HT-29 (cell line): ENCODE measurements at regions not wholly inside any gene's neighbourhood (a gene's known extent, or its start where the extent isn't known, plus 50 kb on each side); places are given as distances from the start of the nearest gene placed in this dataset.

Source experiments
- DNase-seq: peaks from one replicate; pipeline ENCODE4 v3.0.0-alpha.2; 2015; ENCODE audit warnings: low spot score

DNA sequence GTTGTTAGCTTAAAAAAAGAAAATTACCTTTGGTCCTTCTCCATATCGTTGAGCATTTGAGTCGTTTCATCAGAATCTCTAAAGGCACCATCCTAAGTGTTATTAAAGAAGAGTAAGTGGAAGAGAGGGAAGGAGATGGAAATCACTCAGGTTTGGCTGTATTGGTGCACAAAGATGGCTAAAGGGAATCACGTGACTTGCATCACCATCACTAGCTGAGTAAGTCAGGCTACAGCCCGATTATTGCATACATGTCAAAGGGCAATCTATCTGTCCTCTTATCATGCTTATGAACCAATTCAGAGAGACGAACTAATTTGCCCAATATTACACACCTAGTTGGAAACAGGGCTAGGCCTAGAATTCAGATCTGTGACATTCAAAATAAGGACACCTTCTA lies 137.6 kb downstream of the CMPK2 start:
- DNase-seq, result no peak

DNA sequence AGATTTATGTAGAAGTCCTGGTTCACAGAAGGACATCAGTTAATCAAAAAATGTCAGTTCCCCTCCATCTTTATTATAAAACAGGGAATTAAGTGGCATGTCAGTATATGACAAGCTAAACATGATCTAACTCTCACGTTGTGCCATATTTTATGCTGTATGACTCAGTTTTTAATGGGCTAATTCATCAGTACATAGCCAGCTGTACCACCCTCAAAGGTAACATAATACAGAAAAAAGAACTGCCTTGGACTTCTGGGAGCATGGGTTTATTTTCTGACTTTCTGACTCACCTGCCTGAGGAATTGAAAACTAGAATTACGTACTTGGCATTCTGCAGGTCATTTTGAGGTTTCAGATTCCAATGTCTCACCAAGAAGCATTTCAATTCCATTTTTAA lies 135.7 kb downstream of the CMPK2 start:
- no peak for DNase-seq

DNA sequence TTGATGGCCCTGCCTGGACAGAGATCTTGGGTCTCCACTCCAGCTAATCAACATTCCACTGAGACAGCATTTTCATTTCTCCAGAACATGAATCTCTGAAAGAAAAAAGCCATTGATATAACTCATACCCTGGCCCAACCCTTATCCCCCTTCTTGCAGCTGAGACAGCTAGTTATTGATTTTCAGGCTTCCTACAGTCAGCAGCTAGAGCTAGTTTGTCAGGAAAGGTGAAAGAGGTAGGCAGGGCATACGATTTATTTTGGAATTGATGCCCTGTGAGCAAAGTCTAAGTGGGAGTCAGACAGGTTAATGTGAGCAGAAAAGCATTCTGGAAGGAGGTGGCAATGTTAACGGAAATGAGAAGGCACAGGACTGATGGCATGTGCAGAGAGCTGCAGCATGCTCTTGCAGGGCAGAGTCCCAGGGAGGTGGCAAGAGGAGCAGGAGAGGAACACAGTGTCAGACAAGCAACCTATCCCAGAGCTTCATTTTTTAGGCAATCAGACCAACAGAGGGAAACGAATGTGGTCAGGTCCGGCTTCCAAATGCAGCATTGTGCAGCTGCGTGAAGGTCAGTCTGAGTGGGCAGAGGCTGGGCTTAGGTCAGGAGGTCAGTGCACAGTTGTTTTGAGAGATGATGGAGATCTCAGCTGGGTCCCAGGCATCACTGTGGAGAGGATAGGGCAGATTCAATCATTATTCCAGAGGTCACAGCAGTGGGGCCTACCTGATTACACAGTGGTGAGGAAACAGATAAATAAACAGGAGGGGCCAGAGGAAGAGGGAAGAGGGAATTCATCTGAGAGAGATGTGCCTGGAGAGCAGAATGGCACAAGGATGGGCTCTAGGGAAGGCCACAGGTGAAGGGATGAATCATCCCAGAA lies 134.8 kb downstream of the CMPK2 start:
- no peak for DNase-seq

DNA sequence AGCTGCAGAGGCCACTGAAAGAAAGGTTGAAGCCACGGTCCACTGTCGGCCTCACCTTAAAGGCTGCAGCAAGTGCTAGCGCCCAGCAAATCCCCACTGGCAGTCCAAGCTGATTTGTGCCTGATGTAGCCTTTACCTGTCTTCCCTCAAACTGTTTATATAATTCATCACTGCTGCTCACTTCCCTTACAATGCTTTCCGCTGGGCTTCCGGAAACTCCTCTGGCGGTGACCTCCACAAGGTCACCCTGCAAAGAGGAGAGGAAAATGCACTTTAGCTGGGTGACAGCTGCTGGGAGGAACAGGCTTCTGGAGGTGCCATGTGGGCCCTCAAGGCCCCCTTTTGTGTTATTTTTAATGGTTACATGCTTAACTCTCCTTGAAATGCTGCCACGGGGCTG lies 126.2 kb downstream of the CMPK2 start:
- DNase-seq, result no peak

DNA sequence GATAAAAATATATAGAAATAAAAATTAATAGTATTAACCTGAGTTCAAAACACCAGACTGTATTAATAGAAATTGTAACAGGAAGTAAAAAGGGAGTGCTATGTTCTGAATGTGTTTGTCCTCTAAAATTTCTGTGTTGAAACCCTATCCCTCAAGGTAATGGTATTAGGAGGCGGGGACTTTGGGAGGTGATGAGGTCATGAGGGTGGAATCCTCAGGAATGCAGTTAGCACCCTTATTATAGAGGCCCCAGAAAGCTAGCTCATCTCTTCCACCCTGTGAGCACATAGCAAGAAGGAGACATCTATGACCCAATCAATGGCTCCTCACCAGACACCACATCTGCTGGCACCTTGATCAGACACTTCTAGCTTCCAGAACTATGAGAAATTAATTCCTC lies 124.5 kb downstream of the CMPK2 start:
- DNase-seq, result no peak

DNA sequence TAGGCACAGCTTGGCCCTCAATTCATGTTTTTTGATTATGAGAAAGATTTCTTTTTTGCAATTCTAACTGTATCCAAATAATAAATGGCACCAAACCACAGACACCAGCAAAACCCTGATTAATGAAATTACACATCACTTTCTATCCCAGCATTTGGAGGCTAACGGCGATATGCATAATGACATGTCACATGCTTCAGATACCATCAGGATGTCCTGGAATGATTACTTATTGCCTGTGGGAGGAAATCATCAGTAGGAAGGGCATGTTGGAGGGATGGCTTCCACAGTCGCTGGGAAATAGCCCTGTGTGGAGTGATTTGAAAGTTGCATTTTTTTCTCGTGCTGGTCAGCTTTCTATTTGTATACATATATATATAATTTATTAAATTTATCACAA lies 121.7 kb downstream of the CMPK2 start:
- no peak for DNase-seq

DNA sequence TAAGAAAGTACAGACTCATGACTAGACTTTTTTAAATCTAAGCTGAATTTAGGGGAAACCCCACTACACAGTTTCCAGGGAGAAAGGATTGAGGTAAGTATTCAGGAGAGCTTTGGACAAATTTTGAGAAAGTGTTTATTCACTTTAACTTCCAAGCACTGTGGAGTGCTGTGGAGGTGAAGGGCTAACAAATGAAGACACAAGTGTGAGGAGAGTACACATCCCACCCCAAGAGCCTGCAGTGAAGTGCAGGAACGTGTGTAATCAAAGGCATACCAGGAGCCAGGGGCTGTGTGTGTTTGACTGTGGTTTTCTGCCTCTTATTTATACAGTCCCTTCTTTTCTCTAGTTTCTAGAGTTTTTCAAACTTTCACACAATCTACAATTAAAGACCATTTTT lies 118.3 kb downstream of the CMPK2 start:
- DNase-seq, result no peak

DNA sequence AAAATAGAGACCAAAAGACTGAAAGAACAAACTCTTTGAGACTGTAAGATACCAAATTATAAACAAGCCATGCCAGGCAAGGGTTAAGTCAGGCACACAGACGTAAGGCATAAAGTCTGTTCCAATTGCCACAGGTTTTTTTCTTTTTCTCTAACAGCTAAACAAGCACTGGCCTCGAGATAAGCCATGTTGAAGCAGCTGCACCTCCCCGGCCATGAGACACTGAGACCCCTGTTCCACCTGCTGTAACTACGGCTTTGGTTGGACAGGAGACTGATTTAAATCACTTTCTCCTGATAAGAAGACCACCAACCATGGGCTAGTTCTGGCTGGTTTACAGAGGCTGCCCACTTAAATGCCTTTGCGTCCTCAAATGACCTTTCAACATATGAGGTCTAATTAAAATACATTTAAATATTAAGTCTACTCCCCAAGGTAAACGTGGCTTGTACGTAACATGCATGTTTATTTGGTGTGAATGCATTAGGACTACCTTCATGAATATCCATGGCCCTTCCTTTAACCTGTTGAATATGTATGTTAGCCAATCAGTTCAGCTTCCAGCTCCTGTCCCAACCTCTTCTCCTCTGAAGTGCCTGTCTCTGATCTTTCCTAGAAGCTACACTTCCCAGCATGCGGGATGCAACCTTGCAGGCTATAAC lies 117.2 kb downstream of the CMPK2 start:
- no peak for DNase-seq

DNA sequence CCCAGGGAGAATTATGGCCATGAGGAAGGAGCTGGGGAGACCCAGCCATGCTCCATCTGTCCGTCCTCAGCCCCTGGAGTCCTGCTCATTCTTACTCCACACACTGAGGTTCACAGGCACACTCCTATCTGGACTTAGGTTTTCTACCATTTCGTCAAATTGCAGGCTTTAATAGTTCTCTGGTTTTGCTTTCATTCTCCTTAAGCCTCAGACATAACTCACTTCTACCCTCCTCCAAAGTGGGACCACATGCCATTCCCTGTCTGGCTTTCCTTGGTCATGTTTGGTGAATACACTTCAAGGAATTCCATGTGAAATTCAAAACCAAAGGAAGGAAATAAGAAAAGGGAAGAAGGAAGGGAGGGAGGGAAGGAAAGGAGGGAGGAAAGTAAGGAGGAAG lies 115.7 kb downstream of the CMPK2 start:
- no peak for DNase-seq

DNA sequence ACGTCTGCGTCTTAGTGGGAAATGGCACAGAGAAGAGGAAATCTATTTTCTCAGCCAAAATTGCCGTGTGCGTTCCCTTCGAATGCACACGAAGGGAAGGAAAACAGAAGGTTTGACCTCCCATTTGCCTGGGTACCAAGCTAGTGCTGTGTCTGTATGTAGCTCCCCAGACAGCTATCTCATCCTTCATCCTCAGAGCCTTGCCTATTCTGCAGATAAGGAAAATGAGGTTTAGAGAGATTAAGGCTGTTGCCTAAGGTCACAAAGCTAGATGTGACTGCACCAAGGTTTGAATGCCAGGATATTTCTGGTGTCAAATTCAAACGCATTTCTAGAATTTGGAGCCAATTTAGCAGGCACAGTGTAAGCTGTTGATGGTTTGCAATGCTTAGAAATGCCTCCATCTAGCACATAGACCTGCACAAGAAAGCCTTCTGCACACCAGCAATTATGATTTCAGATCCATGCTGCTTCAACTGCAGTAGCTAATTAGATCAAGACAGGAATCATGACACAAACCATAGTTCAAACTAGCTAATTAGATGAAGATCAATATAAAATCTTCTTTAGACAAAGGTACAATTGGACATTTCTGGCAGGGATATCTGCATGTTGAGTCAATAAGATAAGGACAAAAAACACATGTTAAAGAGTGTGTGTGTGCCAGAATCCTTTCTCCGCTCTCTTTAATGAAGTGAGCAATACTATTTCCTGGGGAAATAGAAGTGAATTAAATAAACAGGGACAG lies 115.1 kb downstream of the CMPK2 start:
- no peak for DNase-seq

DNA sequence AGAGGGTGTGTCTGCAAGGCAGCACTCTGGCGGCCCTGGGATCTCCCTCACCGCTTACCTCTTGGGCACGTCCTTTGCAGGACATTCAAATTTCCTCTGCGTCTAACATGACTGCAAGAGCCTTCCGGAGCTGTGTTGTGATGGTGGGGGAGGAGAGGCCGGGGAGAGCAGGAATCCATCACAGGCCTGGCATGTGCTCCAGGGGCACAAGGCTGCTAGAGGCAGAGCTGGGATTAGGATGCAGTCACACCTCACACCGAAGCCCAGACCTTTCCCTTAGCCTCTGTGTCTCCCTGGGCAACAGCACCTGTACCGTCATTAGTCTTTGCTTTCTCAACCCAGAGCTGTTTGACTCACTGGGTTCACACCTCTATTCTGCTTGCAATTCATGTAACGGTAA lies 111.3 kb downstream of the CMPK2 start:
- no peak for DNase-seq

DNA sequence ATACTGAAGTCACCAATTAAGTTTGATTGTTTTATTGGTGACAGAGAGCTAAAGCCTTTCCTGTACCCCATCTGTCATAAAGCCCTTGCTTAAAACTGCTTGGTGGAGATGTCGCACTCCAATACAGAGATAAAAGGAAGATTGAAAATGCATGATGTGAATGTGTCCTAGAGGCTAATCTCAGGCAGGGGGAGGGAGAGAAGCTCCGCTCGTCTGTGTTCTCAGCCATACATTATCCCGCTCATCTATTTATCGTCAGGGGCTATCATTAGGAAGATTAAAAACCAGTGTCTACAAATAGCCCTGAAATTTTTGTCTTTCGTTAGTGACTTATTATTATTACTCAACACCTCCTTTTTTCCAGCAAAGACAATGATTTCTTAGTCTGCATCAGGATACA lies 110.3 kb downstream of the CMPK2 start:
- DNase-seq, result no peak

DNA sequence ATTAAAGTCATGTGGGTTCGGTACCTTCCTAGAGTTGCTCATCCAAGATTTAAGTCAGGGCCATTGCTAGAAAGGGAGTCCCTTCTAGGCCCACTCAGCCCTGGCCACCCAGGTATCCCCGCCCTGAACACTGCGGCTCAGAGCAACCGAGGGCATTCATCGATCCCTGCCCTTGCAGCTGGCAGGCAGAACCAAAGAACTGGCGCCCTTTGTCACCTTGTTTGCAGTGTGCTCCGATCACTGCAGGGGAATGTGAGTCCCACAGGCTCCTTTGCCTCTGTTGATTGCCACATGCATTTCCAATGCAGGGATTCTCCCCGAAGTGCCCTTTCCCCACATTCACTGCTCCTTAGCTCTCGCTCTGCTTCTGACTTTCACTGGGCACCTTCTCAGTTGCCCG lies 108.5 kb downstream of the CMPK2 start:
- no peak for DNase-seq

DNA sequence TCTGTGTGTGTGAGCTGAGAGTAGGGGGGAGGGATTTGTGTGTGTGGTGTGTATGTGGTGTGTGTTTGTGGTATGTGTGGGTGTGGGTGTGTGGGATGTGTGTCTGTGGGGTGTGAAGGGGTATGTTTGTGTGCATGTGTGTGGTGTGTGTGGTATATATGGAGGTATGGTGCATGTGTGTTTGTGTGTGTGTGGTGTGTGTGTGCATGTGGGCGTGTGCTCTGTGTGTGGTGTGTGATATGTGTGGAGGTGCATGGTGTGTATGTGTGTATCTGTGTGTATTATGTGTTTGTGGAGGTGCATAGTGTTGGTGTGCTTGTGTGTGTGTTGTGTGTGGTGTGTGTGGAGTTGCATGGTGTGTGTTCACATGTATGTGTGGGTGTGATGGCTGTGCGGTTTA lies 106.0 kb downstream of the CMPK2 start:
- no peak for DNase-seq

DNA sequence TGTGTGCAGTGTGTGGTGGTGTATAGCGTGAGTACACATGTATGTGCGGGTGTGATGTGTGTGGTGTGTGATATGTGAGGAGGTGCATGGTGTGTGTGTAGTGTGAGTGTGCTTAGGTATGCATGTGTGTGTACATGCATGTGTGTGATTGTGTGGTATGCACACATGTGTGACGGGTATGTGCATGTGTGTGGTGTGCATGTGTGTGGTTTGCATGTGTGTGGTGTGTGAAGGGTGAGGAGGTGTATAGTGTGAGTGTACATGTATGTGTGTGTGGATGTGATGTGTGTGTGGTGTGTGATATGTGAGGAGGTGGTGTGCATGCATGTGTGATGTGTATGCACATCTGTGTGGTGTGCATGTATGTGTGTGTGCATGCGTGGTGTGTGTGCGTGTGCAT lies 105.6 kb downstream of the CMPK2 start:
- no peak for DNase-seq

DNA sequence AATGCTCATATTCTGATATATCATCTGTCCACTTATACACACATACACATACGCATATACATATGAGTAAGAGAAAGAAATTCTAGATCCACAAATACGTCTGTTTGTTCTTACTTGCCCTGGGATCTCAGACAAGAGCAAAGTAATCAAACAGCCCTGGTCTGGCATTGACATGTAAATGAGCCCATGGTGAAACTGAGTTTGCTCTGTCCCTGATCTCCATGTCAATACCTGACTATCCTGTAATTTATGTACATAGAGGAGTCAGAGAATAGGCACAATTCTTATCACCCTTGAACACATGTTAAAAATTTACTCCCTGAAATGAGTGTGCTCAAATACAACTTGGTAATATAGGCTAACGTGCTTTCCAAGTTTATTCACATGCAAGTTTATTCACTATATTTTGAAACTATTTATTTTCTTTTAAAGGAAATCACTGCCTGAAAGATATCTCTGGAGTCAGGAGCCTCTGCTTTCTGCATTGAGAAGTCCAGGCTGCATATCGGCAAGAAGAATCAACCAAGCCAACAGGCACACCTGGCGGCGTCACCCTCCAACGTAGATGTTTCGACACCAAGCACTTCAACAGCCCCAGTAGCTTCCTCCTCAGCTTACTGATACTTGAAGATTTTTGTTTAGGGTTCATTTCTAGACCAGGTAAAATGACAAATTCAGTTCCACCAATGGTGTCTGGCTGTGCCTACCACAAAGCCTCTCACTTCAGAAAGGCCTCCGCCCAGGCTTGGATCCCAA lies 100.6 kb downstream of the CMPK2 start:
- no peak for DNase-seq

DNA sequence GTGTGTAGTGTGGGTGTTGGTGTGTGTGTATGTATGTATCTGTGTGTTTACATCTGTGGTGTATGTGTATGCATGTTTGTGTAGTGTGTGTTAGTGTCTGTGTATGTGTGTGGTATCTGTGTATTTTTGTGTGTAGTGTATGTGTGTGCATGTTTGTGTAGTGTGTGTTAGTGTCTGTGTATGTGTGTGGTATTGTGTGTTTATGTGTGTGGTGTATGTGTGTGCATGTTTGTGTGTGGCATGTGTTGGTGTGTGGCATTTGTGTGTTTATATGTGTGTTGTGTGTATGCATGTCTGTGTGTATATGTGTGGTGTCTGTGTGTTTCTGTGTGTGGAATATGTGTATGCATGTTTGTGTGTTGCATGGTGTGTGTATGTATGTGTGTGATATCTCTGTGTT lies 96.4 kb downstream of the CMPK2 start:
- no peak for DNase-seq

DNA sequence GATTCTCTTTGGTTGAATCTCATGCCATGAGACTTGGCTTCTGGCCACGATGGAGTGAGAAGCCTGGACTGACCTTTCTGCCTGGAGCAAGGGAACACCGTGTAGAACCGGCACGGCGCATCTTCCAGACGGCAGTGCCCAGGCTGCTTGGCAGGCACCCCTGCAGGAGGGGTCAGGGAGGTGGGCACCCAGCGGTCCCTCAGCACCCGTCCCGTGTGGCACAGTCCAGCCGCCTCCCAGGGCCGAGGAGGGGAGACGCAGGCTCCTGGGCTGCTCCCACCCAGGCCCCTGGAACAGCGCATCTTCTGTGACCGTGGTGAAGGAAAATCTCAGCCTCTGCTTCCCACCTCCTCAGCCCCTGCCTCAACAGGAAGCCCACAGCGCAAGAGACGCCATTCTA lies 95.7 kb downstream of the CMPK2 start:
- DNase-seq, result no peak

DNA sequence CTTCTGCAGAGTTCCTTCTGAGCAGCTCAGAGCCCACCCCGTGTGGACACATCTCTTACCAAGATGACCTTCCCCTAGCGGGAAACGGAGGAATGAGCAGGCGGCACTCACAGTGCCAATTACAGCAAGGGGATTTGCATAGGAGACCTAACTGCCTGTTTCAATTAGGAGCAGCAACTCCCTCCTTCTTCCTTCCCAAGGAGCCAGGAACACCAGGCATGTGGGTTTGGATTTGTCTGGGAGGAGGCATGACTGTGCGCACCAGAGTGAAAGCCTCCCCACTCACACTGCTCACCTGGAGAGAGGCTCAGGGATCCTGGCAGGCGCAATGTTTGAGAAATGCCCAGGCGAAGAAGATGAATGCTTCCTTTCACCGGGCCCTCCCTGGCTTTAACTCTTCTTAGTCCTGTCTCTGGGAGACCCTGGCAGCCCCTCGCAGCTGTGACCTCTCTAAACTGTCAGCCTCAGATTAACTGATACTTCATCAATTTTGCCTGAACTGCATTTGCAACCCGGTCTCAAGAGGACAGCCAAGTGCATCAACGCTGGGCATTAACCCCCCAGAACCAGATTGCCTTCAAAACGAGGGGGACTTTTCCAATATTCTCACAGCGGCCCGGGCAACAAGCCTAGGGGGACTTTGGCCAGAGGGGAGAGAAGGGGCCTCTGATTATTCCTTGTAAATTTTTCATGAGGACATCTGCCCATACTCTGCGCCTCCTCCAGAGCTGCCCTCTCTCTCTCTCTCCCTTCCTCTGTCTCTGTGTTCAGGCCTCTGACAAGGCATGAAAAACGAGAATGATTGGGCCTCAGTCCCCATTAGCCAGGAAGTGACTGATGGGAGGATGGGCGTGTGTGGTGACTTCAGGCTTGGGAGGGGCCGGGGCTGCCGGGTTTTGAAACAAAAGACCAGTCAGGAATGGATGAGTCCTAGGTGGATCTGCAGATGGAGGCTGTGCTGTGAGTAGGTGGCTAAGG lies 93.8 kb downstream of the CMPK2 start:
- no peak for DNase-seq

DNA sequence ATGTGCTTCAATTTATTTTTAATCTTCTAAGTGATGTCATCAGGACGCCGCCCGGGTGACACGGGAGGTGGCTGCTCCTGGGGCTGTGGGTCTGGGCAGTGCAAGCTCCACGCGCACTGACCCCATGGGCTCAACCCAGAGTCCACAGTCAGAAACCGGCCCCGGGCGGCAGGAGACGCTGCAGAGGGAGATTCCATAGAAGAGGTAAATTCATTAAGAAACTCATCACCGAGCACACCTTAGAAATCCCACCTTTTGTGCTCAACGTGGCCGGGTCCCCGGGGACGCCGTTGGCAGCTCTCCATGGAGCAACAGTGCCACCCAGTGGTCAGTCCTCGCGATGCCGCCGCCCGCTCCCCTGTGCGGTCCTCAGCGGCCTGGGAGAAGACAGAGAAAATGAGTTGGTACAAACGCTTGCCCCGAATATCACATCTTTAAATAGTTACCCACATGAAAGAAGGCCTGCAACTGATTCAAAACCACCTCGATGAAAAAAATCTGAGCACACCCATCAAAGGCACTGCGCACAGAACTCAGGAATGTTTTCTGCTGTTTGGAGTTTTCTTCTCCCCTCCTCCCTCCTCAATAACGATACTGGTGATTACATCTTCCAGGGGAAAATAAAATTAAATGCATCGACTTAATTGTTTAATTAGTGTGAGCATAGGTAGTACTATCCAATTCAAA lies 92.6 kb downstream of the CMPK2 start:
- peak; percentile 63 for DNase-seq
